Endothelial cell (in vitro differentiated cells): ENCODE measurements at regions not wholly inside any gene's neighbourhood (a gene's known extent, or its start where the extent isn't known, plus 50 kb on each side); places are given as distances from the start of the nearest gene placed in this dataset.

Source experiments
- DNase-seq: peaks from one replicate; pipeline ENCODE4 v3.0.0; 2021; ENCODE audit warnings: low spot score
- H3K27ac Mint-ChIP-seq: one replicate; pipeline ENCODE4 v1.8.0; 2021; ENCODE audit warnings: mixed read lengths, inconsistent platforms; ENCODE audit not compliant: unreplicated experiment
- H3K27me3 Mint-ChIP-seq: one replicate; pipeline ENCODE4 v1.8.0; 2021; ENCODE audit warnings: mild to moderate bottlenecking, moderate library complexity, mixed read lengths, inconsistent platforms; ENCODE audit not compliant: unreplicated experiment
- H3K36me3 Mint-ChIP-seq: one replicate; pipeline ENCODE4 v1.8.0; 2021; ENCODE audit warnings: mild to moderate bottlenecking, low read depth, mixed read lengths, inconsistent platforms; ENCODE audit not compliant: unreplicated experiment
- H3K4me1 Mint-ChIP-seq: one replicate; pipeline ENCODE4 v1.8.0; 2021; ENCODE audit warnings: mild to moderate bottlenecking, mixed read lengths, inconsistent platforms; ENCODE audit not compliant: unreplicated experiment
- H3K4me3 Mint-ChIP-seq: one replicate; pipeline ENCODE4 v1.8.0; 2021; ENCODE audit warnings: mild to moderate bottlenecking, mixed read lengths, inconsistent platforms; ENCODE audit not compliant: unreplicated experiment
- H3K9me3 Mint-ChIP-seq: one replicate; pipeline ENCODE4 v1.8.0; 2021; ENCODE audit warnings: mixed read lengths, inconsistent platforms; ENCODE audit not compliant: unreplicated experiment
- CTCF ChIP-seq: fragments of 200-600 bp; sonication (generic); IDR thresholded peaks from one replicate; pipeline ENCODE4 v1.5.0; 2021; ENCODE audit warnings: antibody characterized with exemption; ENCODE audit not compliant: unreplicated experiment

GRCh38 chr6:138692978-138693909 is 80.3 kb upstream of the CCDC28A start:
- DNase-seq, result peak; percentile 62
- no peaks in the 10 kb centered on the region for H3K9me3 Mint-ChIP-seq

GRCh38 chr6:138695193-138695592 is 78.4 kb upstream of the CCDC28A start:
- Mint-ChIP-seq H3K4me1 (peaks cover 13% of the 10 kb centered on the region), H3K4me3 (peak overlapping the region; percentile 62), H3K9me3 (no peaks in the 10 kb centered on the region), H3K27me3 (peaks cover 11% of the 10 kb centered on the region), H3K36me3 (peaks cover 11% of the 10 kb centered on the region), H3K27ac (no peak overlapping the region)
- TF ChIP-seq CTCF, result no peak
- DNase-seq, result no peak

More at GRCh38 chr6:138692978-138693909, 80.3 kb upstream of the CCDC28A start:
- Mint-ChIP-seq H3K4me1 (peaks cover 21% of the 10 kb centered on the region), H3K27me3 (peaks cover 11% of the 10 kb centered on the region), H3K4me3 (peak overlapping the region; percentile 95), H3K36me3 (peaks cover 9% of the 10 kb centered on the region), H3K27ac (peak overlapping the region; percentile 82)
- no peak for TF ChIP-seq CTCF

- no peak for TF ChIP-seq CTCF
- no peak for DNase-seq
- Mint-ChIP-seq H3K27me3 (peaks cover 2% of the 10 kb centered on the region), H3K27ac (no peak overlapping the region), H3K36me3 (no peaks in the 10 kb centered on the region), H3K4me3 (no peak overlapping the region), H3K9me3 (no peaks in the 10 kb centered on the region), H3K4me1 (no peaks in the 10 kb centered on the region)
These were observed 59.1 kb upstream of the CCDC28A start for GRCh38 chr6:138714493-138714892.

- DNase-seq, result no peak
- Mint-ChIP-seq H3K4me3 (no peak overlapping the region), H3K27ac (no peak overlapping the region), H3K27me3 (peaks cover 2% of the 10 kb centered on the region), H3K36me3 (no peaks in the 10 kb centered on the region), H3K9me3 (no peaks in the 10 kb centered on the region), H3K4me1 (no peaks in the 10 kb centered on the region)
- no peak for TF ChIP-seq CTCF
These were observed 57.6 kb upstream of the CCDC28A start for GRCh38 chr6:138716013-138716412.
